HG03439 (cell line): ENCODE measurements at regions not wholly inside any gene's neighbourhood (a gene's known extent, or its start where the extent isn't known, plus 50 kb on each side); places are given as distances from the start of the nearest gene placed in this dataset.

ENCODE experiments used
- ATAC-seq: cut with Tn5 transposase; IDR thresholded peaks from one replicate; pipeline ENCODE4 v1.9.1; 2021; ENCODE audit warnings: mild to moderate bottlenecking, moderate library complexity; ENCODE audit not compliant: unreplicated experiment

- no peak for ATAC-seq
Observed at GRCh38 chr17:73802314-73802713, 158.1 kb upstream of the SDK2 start.

DNA sequence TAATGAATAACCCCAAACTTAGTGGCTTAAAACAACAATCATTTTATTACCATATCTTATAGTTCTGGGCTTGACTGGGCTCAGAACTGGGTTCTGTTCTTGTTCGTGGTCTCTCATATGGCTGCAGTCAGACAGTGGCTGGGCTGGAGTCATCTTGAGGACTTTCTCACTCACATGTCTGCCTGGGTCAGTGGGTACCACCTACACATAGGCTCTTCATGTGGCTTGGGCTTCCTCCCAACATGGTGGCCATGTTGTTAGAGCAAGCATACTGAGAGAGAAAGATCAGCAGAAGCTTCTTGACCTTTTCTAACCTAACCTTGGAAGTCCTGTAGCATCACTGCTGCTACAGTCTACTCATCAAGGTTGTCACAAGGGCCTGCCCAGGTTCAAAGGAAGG lies 158.6 kb upstream of the SDK2 start:
- no peak for ATAC-seq

GRCh38 chr17:73803964-73804435 lies 159.8 kb upstream of the SDK2 start:
- ATAC-seq: no peak

DNA sequence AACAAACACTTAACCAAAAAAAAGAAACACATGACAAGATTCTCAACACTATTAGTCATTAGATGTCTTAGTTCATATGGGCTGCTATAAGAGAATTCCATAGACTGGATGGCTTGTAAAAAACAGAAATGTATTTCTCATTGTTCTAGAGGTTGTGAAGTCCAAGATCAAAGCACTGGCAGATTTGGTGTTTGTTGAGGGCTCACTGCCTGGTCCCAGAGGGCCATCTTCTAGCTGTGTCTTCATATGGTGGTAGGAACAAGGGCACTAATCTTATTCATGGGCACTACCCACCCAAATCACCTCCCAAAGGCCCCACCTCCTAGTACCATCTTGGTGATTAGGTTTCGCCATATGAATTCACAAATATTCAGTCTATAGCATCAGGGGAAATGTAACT lies 162.5 kb upstream of the SDK2 start:
- ATAC-seq: no peak

DNA sequence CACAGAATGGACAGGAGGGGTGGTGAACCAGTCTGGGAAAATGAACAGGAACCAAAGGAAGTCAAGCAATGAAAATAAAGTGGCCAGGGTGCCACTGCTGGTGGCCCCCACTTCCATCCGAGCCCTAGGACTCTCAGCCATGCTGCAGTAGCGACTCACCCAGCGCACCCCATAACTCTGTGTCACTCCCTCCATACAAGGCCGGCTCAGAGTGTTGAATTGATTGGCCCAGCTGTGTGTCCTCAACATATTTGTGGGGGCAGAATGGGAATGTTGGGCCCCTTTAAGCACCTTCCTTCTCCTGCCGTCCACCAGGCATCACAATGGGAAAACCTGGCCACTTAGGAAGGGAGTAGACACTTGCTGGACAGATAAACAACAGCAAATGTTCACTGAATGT lies 169.0 kb upstream of the SDK2 start:
- ATAC-seq: no peak

DNA sequence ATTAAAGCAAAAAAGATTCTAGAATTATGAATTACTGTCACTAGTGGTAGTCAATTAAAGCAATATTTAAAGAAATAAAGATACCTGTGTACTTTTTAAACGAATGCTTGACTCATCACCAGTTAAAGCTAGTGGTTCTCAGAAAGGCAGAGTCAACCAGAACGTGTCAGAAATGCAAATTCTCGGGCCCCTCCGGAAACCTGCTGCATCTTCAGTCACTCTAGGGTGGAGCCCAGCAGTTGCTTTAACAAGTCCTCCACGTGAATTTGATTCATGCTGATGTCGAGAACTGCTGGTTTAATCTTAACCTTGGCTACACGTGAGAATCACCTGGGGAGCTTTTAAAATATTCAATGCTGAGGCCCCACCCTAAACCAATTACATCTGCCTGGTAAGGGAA lies 169.8 kb upstream of the SDK2 start:
- ATAC-seq: no peak

DNA sequence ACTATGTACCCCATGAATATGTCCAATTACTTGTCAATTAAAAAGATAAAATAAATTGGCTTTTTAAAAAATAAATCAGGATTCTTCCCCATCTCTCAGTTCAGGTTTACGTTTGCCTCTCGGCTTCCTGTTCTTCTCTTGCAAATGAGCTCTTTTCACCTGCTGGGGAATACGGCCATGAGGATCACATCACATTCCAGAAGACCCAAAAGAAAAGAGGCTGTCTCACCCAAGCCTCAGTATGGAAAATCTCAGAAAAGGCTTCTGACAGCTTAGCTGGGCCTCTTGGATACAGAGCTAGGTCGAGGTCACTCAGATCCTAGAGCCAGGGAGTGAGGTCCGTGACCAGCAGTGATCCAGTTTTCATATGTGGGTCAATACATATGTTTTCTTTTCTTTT lies 171.2 kb upstream of the SDK2 start:
- no peak for ATAC-seq

- no peak for ATAC-seq
Observed at GRCh38 chr17:73819440-73820395, 175.5 kb upstream of the SDK2 start.

DNA sequence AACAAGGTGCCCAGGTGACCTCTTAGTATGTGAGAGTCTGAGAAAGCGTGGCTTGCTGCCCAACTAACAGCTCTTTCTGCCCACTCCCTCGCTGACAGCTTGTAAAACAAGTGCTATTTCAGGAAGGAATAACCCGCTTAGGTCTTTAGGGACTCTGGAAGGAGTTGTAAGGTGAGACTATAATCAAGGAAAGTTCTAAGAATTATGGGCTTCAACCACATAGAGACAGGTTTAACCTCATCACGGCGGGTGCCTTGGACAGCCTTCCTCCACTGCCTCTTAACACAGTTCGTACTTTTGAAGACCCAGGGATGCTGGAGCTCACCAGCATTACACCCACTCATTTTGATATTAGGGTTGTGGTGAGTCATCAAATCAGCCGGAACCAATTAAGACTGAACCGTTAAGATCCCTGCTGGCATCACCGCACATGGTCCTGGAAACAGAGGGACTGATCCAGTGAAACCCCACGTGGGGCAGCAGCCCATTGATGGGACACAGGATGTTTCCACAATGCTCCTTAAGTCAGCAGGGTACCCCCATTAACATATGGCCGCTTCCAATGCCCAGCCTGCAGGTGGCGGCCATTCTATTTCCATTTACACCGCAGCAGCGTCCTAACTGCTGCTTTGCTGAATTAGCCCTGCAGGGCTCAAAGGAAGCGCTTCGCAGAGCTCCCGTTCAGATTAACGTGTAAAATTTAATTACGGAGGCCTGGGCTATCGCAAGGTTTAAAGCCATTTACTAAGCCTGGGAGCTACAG lies 176.6 kb upstream of the SDK2 start:
- ATAC-seq: no peak

DNA sequence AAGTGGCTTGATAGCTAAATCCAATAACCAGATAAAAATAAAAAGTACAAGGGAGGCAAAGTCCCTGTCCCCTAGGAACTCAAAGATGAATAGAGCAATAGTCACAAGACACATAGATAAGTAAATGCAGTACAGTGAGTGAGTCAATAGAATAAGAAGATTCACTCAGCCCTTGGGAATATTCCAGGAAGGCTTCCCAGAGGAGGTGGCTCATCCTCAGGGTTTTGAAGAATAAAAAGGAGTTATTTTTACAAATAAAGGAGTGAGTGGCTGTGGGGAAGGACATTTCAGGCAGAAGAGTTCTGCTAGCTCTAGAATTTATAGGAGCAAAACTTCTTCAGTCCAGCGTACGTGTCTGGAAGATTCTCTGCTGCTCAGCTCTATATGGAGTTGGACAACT lies 177.4 kb upstream of the SDK2 start:
- no peak for ATAC-seq

DNA sequence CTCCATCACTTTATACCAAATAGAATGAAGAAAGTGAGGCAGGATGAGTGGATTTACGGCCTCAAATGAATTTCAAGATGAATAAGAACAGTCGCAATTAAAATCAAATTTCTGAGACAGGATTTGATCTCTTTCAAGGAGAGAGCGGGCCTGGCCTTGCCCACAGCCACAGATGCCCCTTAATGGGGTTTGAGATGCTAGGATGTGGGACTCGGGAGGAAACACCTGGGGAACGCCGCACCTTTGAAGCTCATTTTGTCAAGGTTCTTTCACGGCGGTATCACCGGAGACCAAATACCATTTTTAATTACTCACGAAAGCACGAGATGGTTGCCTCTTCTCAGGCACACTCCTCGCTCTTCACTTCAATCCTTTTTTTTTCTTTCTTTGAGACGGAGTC lies 178.1 kb upstream of the SDK2 start:
- no peak for ATAC-seq

GRCh38 chr17:73823684-73824083 lies 179.4 kb upstream of the SDK2 start:
- no peak for ATAC-seq

- ATAC-seq: no peak
Observed at GRCh38 chr17:73824321-73824720, 180.1 kb upstream of the SDK2 start.

GRCh38 chr17:73826181-73826871 lies 182.1 kb upstream of the SDK2 start:
- ATAC-seq: no peak

- ATAC-seq: no peak
Observed at GRCh38 chr17:73826872-73827228, 182.6 kb upstream of the SDK2 start.

DNA sequence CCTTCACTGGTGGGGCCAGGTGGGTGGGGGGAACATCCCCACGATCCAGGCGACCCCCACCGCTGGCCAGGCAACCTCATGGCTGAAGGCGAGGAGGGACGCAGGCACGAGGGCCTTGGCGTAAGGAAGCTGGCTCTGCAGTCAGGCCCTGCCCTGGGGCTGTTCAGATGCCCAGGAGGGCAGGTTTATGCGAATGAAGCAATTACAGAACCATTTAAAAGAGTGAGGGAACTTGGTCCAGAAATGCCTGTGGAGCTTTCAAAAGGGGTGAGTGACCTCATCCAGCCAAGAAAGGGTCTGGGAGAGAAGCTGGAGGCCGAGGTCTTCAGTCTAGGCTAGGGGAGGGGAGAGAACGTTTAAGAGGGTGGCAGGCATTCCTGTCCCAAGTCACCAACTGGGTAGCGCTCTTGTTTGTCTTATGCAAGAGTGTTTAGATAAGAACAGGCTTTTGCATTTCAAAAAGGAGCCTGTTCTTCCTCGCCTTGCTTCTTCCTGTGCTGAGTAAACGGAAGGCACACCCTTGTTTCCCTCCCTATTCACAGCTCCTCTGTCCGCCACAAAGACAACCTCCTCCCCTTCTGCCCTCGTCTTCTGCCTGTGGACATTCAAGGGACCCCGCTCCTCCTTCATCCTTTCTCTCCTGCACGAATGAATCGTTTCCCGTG lies 183.5 kb upstream of the SDK2 start:
- no peak for ATAC-seq

- no peak for ATAC-seq
Observed at GRCh38 chr17:73829676-73830280, 185.5 kb upstream of the SDK2 start.

DNA sequence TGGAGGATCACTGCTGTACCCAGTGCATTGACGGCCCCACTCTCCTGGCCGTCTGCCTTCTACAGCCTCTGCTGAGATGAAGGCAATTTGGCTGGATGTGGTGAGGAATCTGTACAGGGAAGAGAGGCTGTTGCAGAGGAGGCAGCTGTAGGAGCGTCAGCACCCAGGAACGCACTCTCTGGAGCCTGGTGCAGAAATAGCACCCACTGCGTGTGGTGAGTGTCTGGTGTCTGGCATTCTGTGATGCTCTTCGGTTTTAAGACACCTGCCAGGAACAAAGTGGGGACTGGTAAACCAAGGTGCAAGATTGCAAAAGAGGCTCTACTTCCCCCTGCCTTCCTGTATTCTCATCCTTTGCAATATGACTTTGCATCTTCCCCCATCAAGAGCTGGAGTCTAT lies 187.5 kb upstream of the SDK2 start:
- no peak for ATAC-seq

DNA sequence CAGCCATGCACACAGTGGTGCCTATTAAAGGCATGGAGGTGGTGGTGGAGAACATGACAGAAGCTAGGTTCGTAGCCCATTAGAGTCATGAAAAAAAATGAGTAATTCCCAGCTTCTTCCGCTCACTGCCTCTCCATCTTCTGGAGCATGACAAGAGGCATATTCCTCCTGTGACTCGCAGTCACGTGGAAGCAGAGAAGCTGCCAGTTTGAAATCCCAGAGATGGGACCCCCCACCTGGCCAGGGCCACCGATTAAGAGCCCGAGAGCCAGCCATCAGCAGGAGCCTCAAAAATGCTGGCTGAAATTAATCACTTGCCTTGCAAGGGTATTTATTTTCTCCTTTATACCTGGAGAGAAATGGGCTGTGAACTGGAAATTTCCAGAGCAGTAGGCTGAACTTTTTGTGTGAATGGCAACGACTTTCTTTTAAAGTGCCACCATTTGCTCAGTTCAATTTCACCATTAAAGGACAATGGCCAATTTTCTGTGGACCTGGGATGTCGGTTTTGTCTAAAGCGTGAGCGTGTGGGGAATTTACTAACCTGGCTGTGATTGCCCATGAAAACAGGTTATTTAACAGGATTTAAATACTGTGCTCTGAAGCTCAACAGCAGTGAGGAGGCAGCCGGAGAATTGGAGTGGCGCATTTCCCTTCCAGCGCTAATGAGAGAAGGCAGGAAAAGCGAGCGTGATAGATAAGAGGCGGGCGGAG lies 189.7 kb upstream of the SDK2 start:
- no peak for ATAC-seq
